ENCODE measurements at regions not wholly inside any gene's neighbourhood (a gene's known extent, or its start where the extent isn't known, plus 50 kb on each side); places are given as distances from the start of the nearest gene placed in this dataset.

GRCh38 chr5:54760182-54760935 lies 225.0 kb downstream of the ESM1 start:
- no peak for ATAC-seq
- peaks cover 0 to 16% (median 0%) of the 10 kb centered on the region in 5 donors for H3K36me3 Mint-ChIP-seq

GRCh38 chr5:54758038-54758437 lies 227.4 kb downstream of the ESM1 start:
- POLR2A ChIA-PET = interaction anchor here (0.5 to 2.6 kb wide), 2 partner anchors 13 to 77 kb away, joined by 3 to 9 read pairs; no protein-coding TSS in a partner anchor
- peak overlapping the region in 1 of 9 donors; percentile 1 for H3K27ac Mint-ChIP-seq
- CTCF ChIA-PET = interaction anchor here (1.4 kb wide), 1 partner anchor 11 kb away, joined by 4 read pairs; no protein-coding TSS in a partner anchor

More at GRCh38 chr5:54760182-54760935, 225.0 kb downstream of the ESM1 start:
- H3K27me3 ChIP-seq (ENCODE audit: control insufficient read depth in 2 of 2, insufficient read depth in 2 of 2, low read length in 2 of 2) = no peaks in the 10 kb centered on the region
- Mint-ChIP-seq H3K27ac (no peak overlapping the region), H3K4me3 (no peak overlapping the region), H3K27me3 (peaks cover 0 to 6% (median 0%) of the 10 kb centered on the region in 5 donors), H3K4me1 (peaks cover 17 to 35% (median 18%) of the 10 kb centered on the region in 7 donors), H3K9me3 (peaks cover 0 to 13% (median 0%) of the 10 kb centered on the region in 11 donors)
- intact Hi-C loops (cut with micrococcal nuclease) = no loop called here
- peaks cover 14 to 15% of the 10 kb centered on the region in 2 donors for H3K4me1 ChIP-seq (ENCODE audit: control insufficient read depth in 2 of 2, insufficient read depth in 2 of 2, low read length in 2 of 2)
- H3K4me3 ChIP-seq (ENCODE audit: low read length) = no peak overlapping the region
- DNase-seq = no peak
- H3K36me3 ChIP-seq (ENCODE audit: control insufficient read depth in 2 of 3, insufficient read depth in 3 of 3, low read length in 3 of 3) = no peaks in the 10 kb centered on the region
- ChIA-PET POLR2A (interaction anchor here (1.1 to 2.9 kb wide), 2 partner anchors 11 to 18 kb away, joined by 3 to 11 read pairs; no protein-coding TSS in a partner anchor), CTCF (no interaction called here)
- H3K27ac ChIP-seq (ENCODE audit: low read depth, low read length) = no peak overlapping the region
- no peaks in the 10 kb centered on the region for H3K9me3 ChIP-seq (ENCODE audit: control insufficient read depth in 2 of 3, low read length in 3 of 3)

GRCh38 chr5:54757541-54757940 lies 227.9 kb downstream of the ESM1 start:
- Histone ChIP-seq H3K4me3 (ENCODE audit: low read length) (no peak overlapping the region), H3K27me3 (ENCODE audit: control insufficient read depth in 2 of 2, insufficient read depth in 2 of 2, low read length in 2 of 2) (no peaks in the 10 kb centered on the region), H3K27ac (ENCODE audit: low read depth, low read length) (no peak overlapping the region), H3K9me3 (ENCODE audit: control insufficient read depth in 2 of 3, low read length in 3 of 3) (no peaks in the 10 kb centered on the region), H3K4me1 (ENCODE audit: control insufficient read depth in 2 of 2, insufficient read depth in 2 of 2, low read length in 2 of 2) (peaks cover 14 to 15% of the 10 kb centered on the region in 2 donors), H3K36me3 (ENCODE audit: control insufficient read depth in 2 of 3, insufficient read depth in 3 of 3, low read length in 3 of 3) (no peaks in the 10 kb centered on the region)
- POLR2A ChIA-PET = interaction anchor here (0.5 to 2.6 kb wide), 2 partner anchors 13 to 76 kb away, joined by 3 to 9 read pairs; no protein-coding TSS in a partner anchor
- peaks cover 0 to 10% (median 0%) of the 10 kb centered on the region in 11 donors for H3K9me3 Mint-ChIP-seq
- H3K4me1 Mint-ChIP-seq = peaks cover 17 to 53% (median 18%) of the 10 kb centered on the region in 7 donors
- CTCF ChIA-PET = interaction anchor here (0.6 to 1.4 kb wide), 3 partner anchors 11 to 119 kb away, joined by 3 to 7 read pairs (median 4); no protein-coding TSS in a partner anchor
- H3K27ac Mint-ChIP-seq = peak overlapping the region in 1 of 9 donors; percentile 1
- peaks cover 0 to 19% (median 0%) of the 10 kb centered on the region in 5 donors for H3K36me3 Mint-ChIP-seq
- intact Hi-C loops (cut with micrococcal nuclease) = no loop called here
- ATAC-seq = no peak
- no peak overlapping the region for H3K4me3 Mint-ChIP-seq
- peaks cover 0 to 1% (median 0%) of the 10 kb centered on the region in 5 donors for H3K27me3 Mint-ChIP-seq
- no peak for DNase-seq

More at GRCh38 chr5:54758038-54758437, 227.4 kb downstream of the ESM1 start:
- DNase-seq (no peak), ATAC-seq (no peak)
- Histone ChIP-seq H3K9me3 (ENCODE audit: control insufficient read depth in 2 of 3, low read length in 3 of 3) (no peaks in the 10 kb centered on the region), H3K4me3 (ENCODE audit: low read length) (no peak overlapping the region), H3K27ac (ENCODE audit: low read depth, low read length) (no peak overlapping the region), H3K4me1 (ENCODE audit: control insufficient read depth in 2 of 2, insufficient read depth in 2 of 2, low read length in 2 of 2) (peaks cover 14 to 15% of the 10 kb centered on the region in 2 donors), H3K36me3 (ENCODE audit: control insufficient read depth in 2 of 3, insufficient read depth in 3 of 3, low read length in 3 of 3) (no peaks in the 10 kb centered on the region), H3K27me3 (ENCODE audit: control insufficient read depth in 2 of 2, insufficient read depth in 2 of 2, low read length in 2 of 2) (no peaks in the 10 kb centered on the region)
- Mint-ChIP-seq H3K4me1 (peaks cover 17 to 48% (median 18%) of the 10 kb centered on the region in 7 donors), H3K36me3 (peaks cover 0 to 19% (median 0%) of the 10 kb centered on the region in 5 donors), H3K27me3 (peaks cover 0 to 1% (median 0%) of the 10 kb centered on the region in 5 donors), H3K4me3 (no peak overlapping the region), H3K9me3 (peaks cover 0 to 12% (median 0%) of the 10 kb centered on the region in 11 donors)
- intact Hi-C loops (cut with micrococcal nuclease) = no loop called here

- peaks cover 14 to 15% of the 10 kb centered on the region in 2 donors for H3K4me1 ChIP-seq (ENCODE audit: control insufficient read depth in 2 of 2, insufficient read depth in 2 of 2, low read length in 2 of 2)
- H3K36me3 ChIP-seq (ENCODE audit: control insufficient read depth in 2 of 3, insufficient read depth in 3 of 3, low read length in 3 of 3) = no peaks in the 10 kb centered on the region
- peaks cover 0 to 9% (median 0%) of the 10 kb centered on the region in 11 donors for H3K9me3 Mint-ChIP-seq
- peak overlapping the region in 4 of 10 donors; percentile 7 to 62 (median 56) for H3K4me3 Mint-ChIP-seq
- H3K36me3 Mint-ChIP-seq = peaks cover 0 to 18% (median 0%) of the 10 kb centered on the region in 5 donors
- ATAC-seq = no peak
- no peak for DNase-seq
- H3K27ac ChIP-seq (ENCODE audit: low read depth, low read length) = no peak overlapping the region
- no peaks in the 10 kb centered on the region for H3K9me3 ChIP-seq (ENCODE audit: control insufficient read depth in 2 of 3, low read length in 3 of 3)
- H3K27me3 ChIP-seq (ENCODE audit: control insufficient read depth in 2 of 2, insufficient read depth in 2 of 2, low read length in 2 of 2) = no peaks in the 10 kb centered on the region
- ChIA-PET POLR2A (interaction anchor here (2.6 kb wide), 1 partner anchor 12 kb away, joined by 9 read pairs; no protein-coding TSS in a partner anchor), CTCF (interaction anchor here (0.6 to 1.4 kb wide), 3 partner anchors 12 to 119 kb away, joined by 3 to 7 read pairs (median 4); no protein-coding TSS in a partner anchor)
- intact Hi-C loops (cut with micrococcal nuclease) = no loop called here
- H3K27me3 Mint-ChIP-seq = peaks cover 0 to 1% (median 0%) of the 10 kb centered on the region in 5 donors
- H3K27ac Mint-ChIP-seq = peak overlapping the region in 4 of 9 donors; percentile 7 to 77 (median 18)
- H3K4me3 ChIP-seq (ENCODE audit: low read length) = no peak overlapping the region
- H3K4me1 Mint-ChIP-seq = peaks cover 17 to 53% (median 18%) of the 10 kb centered on the region in 7 donors
Measured at GRCh38 chr5:54756796-54757402, 228.5 kb downstream of the ESM1 start.

- H3K4me3 Mint-ChIP-seq = peak overlapping the region in 8 of 10 donors; percentile 7 to 75 (median 36)
- CTCF ChIA-PET = no interaction called here
- ATAC-seq = no peak
Measured at GRCh38 chr5:54756301-54756700, 229.1 kb downstream of the ESM1 start.

GRCh38 chr5:54754878-54755277 lies 230.5 kb downstream of the ESM1 start:
- no peak for DNase-seq
- Histone ChIP-seq H3K27ac (ENCODE audit: low read depth, low read length) (no peak overlapping the region), H3K4me1 (ENCODE audit: control insufficient read depth in 2 of 2, insufficient read depth in 2 of 2, low read length in 2 of 2) (peaks cover 14 to 15% of the 10 kb centered on the region in 2 donors), H3K27me3 (ENCODE audit: control insufficient read depth in 2 of 2, insufficient read depth in 2 of 2, low read length in 2 of 2) (no peaks in the 10 kb centered on the region), H3K36me3 (ENCODE audit: control insufficient read depth in 2 of 3, insufficient read depth in 3 of 3, low read length in 3 of 3) (no peaks in the 10 kb centered on the region), H3K9me3 (ENCODE audit: control insufficient read depth in 2 of 3, low read length in 3 of 3) (no peaks in the 10 kb centered on the region), H3K4me3 (ENCODE audit: low read length) (no peak overlapping the region)
- Mint-ChIP-seq H3K27ac (peak overlapping the region in 1 of 9 donors; percentile 20), H3K4me1 (peaks cover 17 to 49% (median 18%) of the 10 kb centered on the region in 7 donors), H3K36me3 (peaks cover 0 to 30% (median 0%) of the 10 kb centered on the region in 5 donors), H3K4me3 (no peak overlapping the region), H3K27me3 (no peaks in the 10 kb centered on the region), H3K9me3 (peaks cover 0 to 18% (median 0%) of the 10 kb centered on the region in 11 donors)
- intact Hi-C loops (cut with micrococcal nuclease) = no loop called here
- ChIA-PET POLR2A (no interaction called here), CTCF (no interaction called here)
- no peak for ATAC-seq

More at GRCh38 chr5:54756301-54756700, 229.1 kb downstream of the ESM1 start:
- H3K4me1 ChIP-seq (ENCODE audit: control insufficient read depth in 2 of 2, insufficient read depth in 2 of 2, low read length in 2 of 2) = peaks cover 14 to 15% of the 10 kb centered on the region in 2 donors
- H3K36me3 ChIP-seq (ENCODE audit: control insufficient read depth in 2 of 3, insufficient read depth in 3 of 3, low read length in 3 of 3) = no peaks in the 10 kb centered on the region
- no peak overlapping the region for H3K27ac ChIP-seq (ENCODE audit: low read depth, low read length)
- no peaks in the 10 kb centered on the region for H3K9me3 ChIP-seq (ENCODE audit: control insufficient read depth in 2 of 3, low read length in 3 of 3)
- H3K4me3 ChIP-seq (ENCODE audit: low read length) = peak overlapping the region; percentile 7
- peaks cover 17 to 55% (median 18%) of the 10 kb centered on the region in 7 donors for H3K4me1 Mint-ChIP-seq
- H3K9me3 Mint-ChIP-seq = peaks cover 0 to 9% (median 0%) of the 10 kb centered on the region in 11 donors
- peak overlapping the region in 7 of 9 donors; percentile 3 to 77 (median 17) for H3K27ac Mint-ChIP-seq
- POLR2A ChIA-PET = interaction anchor here (2.6 kb wide), 1 partner anchor 12 kb away, joined by 9 read pairs; no protein-coding TSS in a partner anchor
- H3K36me3 Mint-ChIP-seq = peaks cover 0 to 20% (median 0%) of the 10 kb centered on the region in 5 donors
- intact Hi-C loops (cut with micrococcal nuclease) = no loop called here
- H3K27me3 Mint-ChIP-seq = peaks cover 0 to 1% (median 0%) of the 10 kb centered on the region in 5 donors
- H3K27me3 ChIP-seq (ENCODE audit: control insufficient read depth in 2 of 2, insufficient read depth in 2 of 2, low read length in 2 of 2) = no peaks in the 10 kb centered on the region
- DNase-seq = peak in 2 of 9 donors; percentile 6 to 11
